Gastrocnemius medialis (tissue), 4 donors: ENCODE measurements at regions not wholly inside any gene's neighbourhood (a gene's known extent, or its start where the extent isn't known, plus 50 kb on each side); places are given as distances from the start of the nearest gene placed in this dataset.

Experiments
- ATAC-seq, 2 donors: fragments of 150-250 bp; one replicate each; pipeline ENCODE4 v1.9.1; 2016
- DNase-seq, 2 donors: peaks; one replicate each; pipeline ENCODE4 v3.0.0-alpha.2; 2019
- H3K27ac ChIP-seq, 4 donors: fragments of 200-600 bp; sonication (generic); 1 replicate in 1 of 4; 2 replicates in 3 of 4; pipeline ENCODE4 v1.5.1; 2016 to 2018; ENCODE audit warnings: mild to moderate bottlenecking in 2 of 4, moderate library complexity in 1 of 4
- H3K27me3 ChIP-seq, 3 donors: fragments of 200-600 bp; sonication (generic) in 2 of 3; 1 replicate in 1 of 3; 2 replicates in 2 of 3; pipeline versions ENCODE4 v1.5.1 to v1.6.0; 2016 to 2019; ENCODE audit warnings: mild to moderate bottlenecking in 1 of 3, moderate library complexity in 1 of 3
- H3K36me3 ChIP-seq, 2 donors: fragments of 200-600 bp; sonication (generic) in 1 of 2; one replicate each; pipeline ENCODE4 v1.5.1; 2017 to 2018
- H3K4me1 ChIP-seq, 2 donors: fragments of 200-600 bp; sonication (generic) in 1 of 2; one replicate each; pipeline ENCODE4 v1.5.1; 2016 to 2017; ENCODE audit warnings: mild to moderate bottlenecking in 2 of 2
- H3K4me3 ChIP-seq, 4 donors: fragments of 200-600 bp; sonication (generic) in 3 of 4; 1 replicate in 1 of 4; 2 replicates in 3 of 4; pipeline ENCODE4 v1.5.1; 2016 to 2019; ENCODE audit warnings: mild to moderate bottlenecking in 2 of 4
- H3K9me3 ChIP-seq, 3 donors: fragments of 200-600 bp; sonication (generic) in 2 of 3; 1 replicate in 1 of 3; 2 replicates in 2 of 3; pipeline ENCODE4 v1.5.1; 2016 to 2019
- POLR2A ChIP-seq, 2 donors: fragments of 450-650 bp; IDR thresholded peaks; one replicate each; pipeline ENCODE4 v1.6.1; 2017; ENCODE audit warnings: antibody characterized with exemption in 2 of 2, mild to moderate bottlenecking in 2 of 2, moderate library complexity in 2 of 2
- in situ Hi-C, 4 donors: fragments of 200-750 bp; cut with MboI; loops; one replicate each; pipeline versions ENCODE4 v1.15.0 to v1.8.0; 2017; ENCODE audit warnings: low sequenced_read_pairs in 4 of 4
- intact Hi-C: fragments of 100-400 bp; cut with DNase I; formaldehyde crosslinking; loops from one replicate; pipeline ENCODE4 v1.15.1; 2023; ENCODE audit warnings: low total_unique reads
- TF ChIP-seq, protein P1 (sequence below), 5 experiments: fragments of 450-650 bp in 3 of 5; fragments of 200-600 bp in 2 of 5; sonication (generic) in 2 of 5; IDR thresholded peaks in 4 of 5; conservative IDR thresholded peaks in 1 of 5; 1 replicate in 4 of 5; 2 replicates in 1 of 5; pipeline ENCODE4 v1.5.1; 2016 to 2019; ENCODE audit warnings: antibody characterized with exemption in 5 of 5, mild to moderate bottlenecking in 3 of 5, moderate library complexity in 3 of 5

DNA sequence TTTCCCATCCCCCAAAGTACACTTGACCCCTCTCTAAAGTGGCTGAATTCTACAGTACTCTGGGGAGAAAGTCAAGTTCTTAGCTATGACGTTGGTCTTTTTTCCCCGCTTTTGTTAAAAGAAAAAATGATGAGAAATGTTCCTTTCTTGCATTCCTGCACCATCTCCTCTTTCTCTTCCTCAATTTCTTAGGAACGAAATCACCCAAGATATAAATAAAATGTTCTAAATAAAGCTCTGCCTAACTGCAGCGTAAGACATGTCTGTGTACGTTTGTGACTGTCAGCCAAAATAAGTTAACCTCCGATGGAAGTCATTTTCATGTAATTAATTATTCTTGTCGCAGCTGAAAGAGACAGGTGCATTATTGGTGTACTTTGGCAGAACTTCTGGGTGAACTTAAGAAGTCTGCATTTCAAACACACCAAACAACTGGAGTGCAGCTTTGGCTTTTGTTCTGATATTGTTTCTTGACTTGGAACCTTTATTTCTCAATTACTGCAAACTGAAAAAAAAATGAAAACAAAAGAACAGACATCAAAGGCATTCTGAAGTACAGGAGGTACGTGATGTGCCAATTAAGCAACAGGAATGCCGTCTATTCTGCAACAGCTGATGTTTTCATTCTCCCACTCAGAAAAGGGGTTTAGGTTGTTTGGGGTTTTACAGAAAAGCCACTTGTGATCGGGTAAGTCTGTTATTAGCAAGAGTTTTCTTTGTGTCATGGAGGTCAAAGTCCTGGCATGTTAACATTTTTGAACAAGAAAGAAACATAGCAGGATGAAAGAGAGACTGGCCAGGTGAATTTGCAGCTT, 82.4 kb upstream of the SDK1 start:
- Histone ChIP-seq H3K9me3 (no peaks in the 10 kb centered on the region), H3K4me3 (no peak overlapping the region), H3K27me3 (no peaks in the 10 kb centered on the region), H3K36me3 (no peaks in the 10 kb centered on the region), H3K4me1 (peaks cover 0 to 8% of the 10 kb centered on the region in 2 donors), H3K27ac (no peak overlapping the region)
- ATAC-seq (no peak), DNase-seq (no peak)
- in situ Hi-C loops (no loop called here), intact Hi-C loops (no loop called here)
- TF ChIP-seq POLR2A (IDR thresholded peaks at IDR 0.05), result no peak
- TF ChIP-seq, protein P1, sequence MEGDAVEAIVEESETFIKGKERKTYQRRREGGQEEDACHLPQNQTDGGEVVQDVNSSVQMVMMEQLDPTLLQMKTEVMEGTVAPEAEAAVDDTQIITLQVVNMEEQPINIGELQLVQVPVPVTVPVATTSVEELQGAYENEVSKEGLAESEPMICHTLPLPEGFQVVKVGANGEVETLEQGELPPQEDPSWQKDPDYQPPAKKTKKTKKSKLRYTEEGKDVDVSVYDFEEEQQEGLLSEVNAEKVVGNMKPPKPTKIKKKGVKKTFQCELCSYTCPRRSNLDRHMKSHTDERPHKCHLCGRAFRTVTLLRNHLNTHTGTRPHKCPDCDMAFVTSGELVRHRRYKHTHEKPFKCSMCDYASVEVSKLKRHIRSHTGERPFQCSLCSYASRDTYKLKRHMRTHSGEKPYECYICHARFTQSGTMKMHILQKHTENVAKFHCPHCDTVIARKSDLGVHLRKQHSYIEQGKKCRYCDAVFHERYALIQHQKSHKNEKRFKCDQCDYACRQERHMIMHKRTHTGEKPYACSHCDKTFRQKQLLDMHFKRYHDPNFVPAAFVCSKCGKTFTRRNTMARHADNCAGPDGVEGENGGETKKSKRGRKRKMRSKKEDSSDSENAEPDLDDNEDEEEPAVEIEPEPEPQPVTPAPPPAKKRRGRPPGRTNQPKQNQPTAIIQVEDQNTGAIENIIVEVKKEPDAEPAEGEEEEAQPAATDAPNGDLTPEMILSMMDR (IDR thresholded peaks at IDR 0.05 in 4 of 5, conservative IDR thresholded peaks at IDR 0.05 in 1 of 5), result no peak

DNA sequence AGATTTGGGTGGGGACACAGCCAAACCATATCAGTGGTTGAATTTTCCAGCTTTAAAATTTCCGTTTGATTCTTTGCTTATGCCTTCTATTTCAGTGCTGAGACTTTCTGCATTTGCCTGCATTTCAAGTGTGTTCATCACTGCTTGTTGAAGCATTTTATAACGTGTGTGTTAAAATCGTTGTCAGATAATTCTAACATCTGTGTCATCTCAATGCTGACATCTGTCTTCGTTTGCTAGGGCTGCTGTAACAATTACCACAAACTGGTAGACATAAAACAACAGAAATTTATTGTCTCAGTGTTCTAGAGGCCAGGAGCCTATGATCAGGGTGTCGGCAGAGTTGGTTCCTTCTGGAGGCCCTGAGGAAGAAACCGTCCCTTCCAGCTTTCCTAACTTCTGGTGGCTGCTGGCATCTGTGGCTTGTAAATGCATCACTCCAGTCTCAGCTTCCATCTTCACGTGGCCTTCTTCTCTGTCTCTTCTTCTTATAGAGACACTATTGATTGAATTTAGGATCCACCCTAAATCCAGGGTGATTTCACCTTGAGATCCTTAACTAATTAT, 71.1 kb upstream of the SDK1 start:
- no peaks in the 10 kb centered on the region for H3K36me3 ChIP-seq
- no peak overlapping the region for H3K27ac ChIP-seq
- no peaks in the 10 kb centered on the region for H3K9me3 ChIP-seq
- TF ChIP-seq, protein P1 (IDR thresholded peaks at IDR 0.05 in 4 of 5, conservative IDR thresholded peaks at IDR 0.05 in 1 of 5), result no peak
- no peak for TF ChIP-seq POLR2A (IDR thresholded peaks at IDR 0.05)
- H3K4me3 ChIP-seq, result no peak overlapping the region
- no peaks in the 10 kb centered on the region for H3K4me1 ChIP-seq
- no peak for DNase-seq
- no peak for ATAC-seq
- intact Hi-C loops, result no loop called here
- in situ Hi-C loops, result no loop called here
- no peaks in the 10 kb centered on the region for H3K27me3 ChIP-seq

DNA sequence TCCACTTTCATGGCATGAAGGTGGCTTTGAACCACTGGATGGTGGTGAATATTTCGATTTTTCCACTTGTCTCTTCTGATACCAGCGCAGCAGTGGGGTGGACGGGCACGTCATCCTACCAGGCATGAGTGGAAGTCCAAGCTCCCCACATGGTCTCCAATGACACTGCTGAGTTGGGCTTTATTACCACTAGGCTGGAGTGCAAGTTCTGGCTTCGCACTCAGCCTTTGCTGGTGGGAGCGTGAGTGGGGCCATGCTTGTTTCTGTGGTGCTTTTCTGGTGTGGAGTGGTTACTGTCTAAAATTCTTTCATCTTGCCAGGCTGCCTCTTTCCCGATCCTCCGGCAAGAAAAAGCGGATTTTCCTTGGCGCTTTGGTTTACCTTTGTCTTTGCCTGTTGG, 70.1 kb upstream of the SDK1 start:
- TF ChIP-seq POLR2A (IDR thresholded peaks at IDR 0.05), result no peak
- TF ChIP-seq, protein P1 (IDR thresholded peaks at IDR 0.05 in 4 of 5, conservative IDR thresholded peaks at IDR 0.05 in 1 of 5), result no peak
- Histone ChIP-seq H3K4me1 (no peaks in the 10 kb centered on the region), H3K27ac (no peak overlapping the region), H3K27me3 (no peaks in the 10 kb centered on the region), H3K36me3 (no peaks in the 10 kb centered on the region), H3K9me3 (no peaks in the 10 kb centered on the region), H3K4me3 (no peak overlapping the region)
- ATAC-seq, result no peak
- in situ Hi-C loops, result no loop called here
- intact Hi-C loops, result no loop called here
- DNase-seq, result no peak

DNA sequence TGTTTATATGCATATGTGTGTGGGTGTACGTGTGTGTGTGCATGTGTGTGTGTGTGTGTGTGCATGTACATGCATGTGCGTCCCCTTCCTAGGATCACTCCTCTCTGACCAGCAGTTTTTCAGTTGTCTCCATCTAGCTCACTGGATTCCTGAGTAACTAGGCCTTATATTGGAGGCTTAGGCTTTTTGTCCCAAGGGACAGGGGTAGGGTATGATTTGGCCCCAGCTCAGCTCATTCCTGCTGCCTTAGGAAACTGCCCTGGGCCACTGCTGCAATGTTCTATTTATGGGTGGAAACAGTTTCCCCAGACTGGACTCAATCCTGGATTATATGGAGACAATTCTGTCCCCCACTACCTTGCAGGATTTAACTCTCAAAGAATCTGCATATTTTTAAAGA, 68.8 kb upstream of the SDK1 start:
- Histone ChIP-seq H3K9me3 (no peaks in the 10 kb centered on the region), H3K4me1 (no peaks in the 10 kb centered on the region), H3K27ac (no peak overlapping the region), H3K36me3 (no peaks in the 10 kb centered on the region), H3K27me3 (no peaks in the 10 kb centered on the region), H3K4me3 (no peak overlapping the region)
- DNase-seq (no peak), ATAC-seq (no peak)
- in situ Hi-C loops (no loop called here), intact Hi-C loops (no loop called here)
- no peak for TF ChIP-seq POLR2A (IDR thresholded peaks at IDR 0.05)

DNA sequence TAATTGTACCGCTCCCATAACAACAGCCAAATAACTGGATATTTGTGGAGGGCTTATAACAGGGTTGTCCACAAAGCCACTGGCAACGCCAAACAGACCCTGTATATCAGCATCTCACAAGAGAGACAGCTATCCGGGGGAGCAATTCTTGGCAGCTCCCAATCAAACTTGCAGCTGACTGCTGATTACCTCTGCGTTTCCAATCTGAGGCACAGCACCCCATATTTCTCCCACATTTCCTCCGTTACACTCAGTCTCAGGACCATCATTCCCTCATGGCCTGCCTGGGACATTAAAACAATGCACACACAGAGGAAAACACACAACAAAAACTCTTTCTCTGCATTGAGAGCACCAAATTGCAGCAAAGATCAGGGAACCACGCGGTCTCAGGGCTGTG, 67.8 kb upstream of the SDK1 start:
- Histone ChIP-seq H3K27me3 (no peaks in the 10 kb centered on the region), H3K4me1 (no peaks in the 10 kb centered on the region), H3K9me3 (no peaks in the 10 kb centered on the region), H3K36me3 (no peaks in the 10 kb centered on the region), H3K4me3 (no peak overlapping the region), H3K27ac (no peak overlapping the region)
- TF ChIP-seq POLR2A (IDR thresholded peaks at IDR 0.05), result no peak
- TF ChIP-seq, protein P1 (IDR thresholded peaks at IDR 0.05 in 4 of 5, conservative IDR thresholded peaks at IDR 0.05 in 1 of 5), result no peak
- ATAC-seq (no peak), DNase-seq (no peak)
- in situ Hi-C loops (no loop called here), intact Hi-C loops (no loop called here)
